Glomerular visceral epithelial cell (primary cell): ENCODE measurements at regions not wholly inside any gene's neighbourhood (a gene's known extent, or its start where the extent isn't known, plus 50 kb on each side); places are given as distances from the start of the nearest gene placed in this dataset.

Experiments used
- DNase-seq: peaks from one replicate; pipeline ENCODE4 v3.0.0-alpha.2; 2016; ENCODE audit errors: extremely low spot score

DNA sequence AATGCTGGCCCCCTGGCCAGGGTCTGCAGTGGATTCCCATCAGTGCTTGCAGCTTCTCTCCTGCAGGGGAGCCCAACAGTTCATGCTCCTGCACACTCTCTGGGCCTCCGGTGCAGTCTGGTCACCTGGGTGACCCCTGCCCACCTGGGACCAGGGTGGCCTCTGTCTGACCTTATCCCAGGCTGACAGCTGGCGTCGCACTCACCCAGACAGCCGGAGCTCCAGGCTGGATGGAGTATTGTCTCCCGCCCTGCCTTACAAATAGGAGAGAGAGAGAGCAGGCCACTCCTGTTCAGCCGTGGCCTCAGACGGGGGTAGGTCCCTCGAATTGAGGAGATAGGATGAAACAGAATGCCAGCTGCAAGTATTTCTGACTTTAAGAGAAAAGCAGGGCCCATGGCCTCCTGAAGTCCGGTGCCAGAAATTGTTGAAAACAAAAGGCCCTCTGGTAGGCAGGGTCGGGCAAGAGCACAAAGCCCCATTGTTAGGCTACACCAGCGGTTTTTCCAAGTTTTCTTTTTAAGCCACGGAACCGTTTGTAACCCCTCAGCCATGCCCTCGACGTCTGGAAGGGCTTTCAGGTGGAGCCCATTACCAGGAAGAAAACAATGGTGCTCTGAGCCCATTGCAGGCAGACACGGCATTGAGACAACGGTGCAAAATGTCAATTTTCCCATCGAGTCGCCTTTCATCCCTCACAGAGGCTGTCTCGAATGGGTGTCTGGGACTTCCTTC lies 258.4 kb downstream of the BCL11A start:
- DNase-seq = no peak

DNA sequence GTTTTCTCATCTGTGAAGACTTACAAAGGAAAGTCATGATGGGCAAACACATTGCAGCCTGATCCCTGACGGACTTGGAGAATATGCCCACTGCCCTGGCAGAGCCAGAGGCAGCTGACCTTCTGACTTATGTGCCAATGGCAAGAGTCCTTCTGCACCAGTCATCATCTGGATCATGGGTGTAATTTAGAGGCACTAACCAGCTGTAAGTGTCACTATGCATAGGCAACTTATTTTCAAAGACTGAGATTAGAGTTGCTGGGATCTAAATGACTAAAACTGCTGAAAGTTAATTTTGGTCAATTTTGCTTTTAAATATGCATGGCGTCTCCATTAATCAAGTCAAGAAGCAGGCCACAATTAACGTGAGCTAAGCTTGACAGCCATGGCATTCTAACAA lies 261.2 kb downstream of the BCL11A start:
- DNase-seq = no peak

DNA sequence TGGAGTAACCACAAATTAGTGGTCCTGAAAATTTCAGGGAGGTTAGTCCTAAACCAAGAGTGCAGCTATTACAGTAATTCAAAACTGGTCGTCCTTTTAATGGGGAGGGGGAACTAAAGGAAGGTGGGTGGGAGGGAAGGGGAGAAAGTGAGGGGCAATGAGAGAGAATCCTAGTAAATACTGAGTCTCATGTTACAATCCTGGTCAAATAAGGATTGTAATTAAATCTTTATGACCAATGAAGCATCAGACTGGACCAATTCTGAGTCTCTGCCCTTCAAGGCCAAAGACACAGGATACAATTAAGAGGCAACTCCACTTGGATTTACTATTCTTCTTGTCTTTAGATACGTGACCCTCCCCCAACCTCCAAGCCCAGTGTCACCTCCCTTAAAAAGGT lies 262.9 kb downstream of the BCL11A start:
- no peak for DNase-seq

DNA sequence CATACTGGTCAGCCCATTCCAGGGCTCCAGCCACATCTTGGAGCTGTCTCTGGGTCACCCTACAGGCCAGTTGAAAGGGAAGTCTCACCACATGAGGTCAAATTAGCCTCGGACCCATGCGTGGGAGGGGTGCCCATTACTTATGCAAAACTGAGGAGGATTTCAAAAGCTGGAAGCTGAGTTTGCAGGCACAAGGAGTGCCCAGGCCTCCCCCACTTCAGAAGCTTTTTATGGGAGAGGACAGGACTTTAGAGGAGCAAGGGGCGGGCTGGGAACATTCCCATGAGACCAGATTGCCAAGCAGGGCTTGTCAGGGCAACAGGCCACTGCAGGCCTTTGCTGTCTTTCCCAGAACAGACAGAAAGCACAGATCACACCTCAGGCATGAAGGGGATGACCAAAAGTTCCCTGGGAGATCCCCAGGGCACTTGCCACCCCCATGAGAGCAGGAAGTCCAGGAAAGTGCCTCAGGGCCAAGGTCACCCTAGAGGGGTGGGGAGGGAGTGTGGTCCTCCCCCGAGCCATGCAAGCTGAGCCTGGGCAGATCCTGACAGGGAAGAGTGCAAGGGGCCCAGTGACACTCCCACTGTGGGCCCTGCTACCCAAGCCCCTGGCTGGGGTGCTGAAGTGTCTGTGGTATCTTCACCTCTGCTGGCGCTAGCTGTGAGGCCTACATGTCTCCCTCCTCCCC lies 267.7 kb downstream of the BCL11A start:
- no peak for DNase-seq

DNA sequence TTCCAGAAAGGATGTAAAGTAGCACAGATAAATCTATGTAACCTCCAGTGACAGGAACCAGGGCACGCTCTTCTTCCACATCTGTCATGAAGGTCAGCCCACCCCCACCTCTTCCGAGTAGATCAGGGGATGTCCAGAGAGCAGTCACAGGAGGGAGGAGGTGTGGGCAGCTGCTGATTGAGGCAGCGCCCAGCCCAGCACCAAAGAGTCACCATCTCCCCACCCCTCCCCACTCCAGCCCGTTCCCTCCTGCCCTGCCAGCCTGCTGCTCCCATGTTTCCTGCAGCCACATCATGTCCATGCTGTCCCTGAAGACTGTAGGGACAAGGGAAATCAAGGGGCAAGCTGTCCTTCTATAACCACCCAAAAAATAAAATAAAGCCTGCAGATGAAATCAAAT lies 269.8 kb downstream of the BCL11A start:
- DNase-seq = no peak

DNA sequence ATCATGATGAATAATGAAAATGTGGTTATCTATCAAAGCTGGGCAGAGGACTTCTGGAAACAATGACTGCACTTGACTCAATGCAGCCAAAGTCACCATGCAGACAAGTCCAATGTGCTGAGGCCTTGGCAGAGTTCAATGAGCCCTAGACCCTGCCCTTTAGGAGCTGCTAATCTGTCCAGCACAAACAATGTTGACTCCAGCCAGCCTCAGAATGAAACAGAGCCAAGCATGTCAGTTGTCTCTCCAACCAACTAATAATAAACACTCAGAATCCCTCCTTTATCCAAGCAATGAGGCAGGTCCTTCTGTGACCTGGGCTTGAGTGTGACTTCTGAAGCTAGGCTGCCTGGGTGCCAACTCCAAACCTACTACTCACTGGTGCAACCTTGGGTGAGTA lies 270.6 kb downstream of the BCL11A start:
- no peak for DNase-seq

DNA sequence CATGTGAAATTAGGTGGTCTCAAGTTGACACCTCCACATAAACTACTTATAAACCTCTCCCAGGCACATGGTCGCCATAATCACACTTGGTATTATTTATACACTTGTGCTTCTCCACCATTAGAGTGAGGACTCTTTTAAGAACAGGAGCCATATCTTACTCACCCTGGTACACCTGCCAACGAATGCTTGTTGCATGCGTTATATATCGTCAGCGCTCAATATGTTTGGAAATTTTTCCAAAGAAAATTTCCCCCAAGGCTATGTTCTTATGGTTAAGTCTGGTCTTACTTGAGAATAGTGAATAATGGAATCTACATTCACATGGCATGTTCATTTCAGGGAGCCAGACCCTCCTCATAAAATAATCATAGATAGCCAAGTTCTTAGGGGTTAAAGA lies 271.7 kb downstream of the BCL11A start:
- no peak for DNase-seq

DNA sequence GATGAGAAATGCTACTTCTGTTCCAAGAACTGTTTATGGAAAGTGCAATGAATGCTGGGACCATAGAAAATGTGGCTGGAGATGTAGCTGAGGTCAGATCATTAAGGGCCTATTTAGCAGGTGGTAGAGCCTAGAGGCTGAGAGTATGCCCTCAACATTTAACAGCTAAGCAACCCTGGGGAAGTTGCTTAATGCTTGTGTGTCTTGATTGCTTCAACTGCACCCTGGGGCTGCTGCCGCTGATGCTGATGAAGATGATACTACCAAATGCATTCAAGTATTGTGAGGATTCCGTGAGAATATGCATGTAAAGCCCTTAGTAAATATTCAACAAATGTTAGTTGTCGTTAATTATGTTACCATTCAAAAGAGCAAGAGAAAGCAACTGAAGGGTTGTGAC lies 273.2 kb downstream of the BCL11A start:
- no peak for DNase-seq

DNA sequence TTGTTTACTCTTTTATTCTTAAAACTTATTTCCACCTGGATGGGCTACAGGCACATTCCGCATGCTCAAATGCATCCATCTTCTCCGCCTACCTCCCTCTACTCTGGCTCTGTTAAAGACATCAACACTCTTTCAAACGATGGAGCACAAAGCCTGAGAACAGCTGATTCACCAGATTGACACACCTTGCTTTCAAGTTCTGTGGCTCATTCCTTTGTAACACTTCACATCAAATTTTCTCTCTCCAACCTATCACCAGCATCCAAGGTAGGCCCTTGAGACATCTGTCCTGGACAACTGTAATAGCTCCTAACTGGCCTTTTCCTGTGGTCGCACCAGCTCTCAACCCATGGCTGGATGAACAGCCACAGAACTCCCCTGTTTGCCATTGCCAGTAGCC lies 274.5 kb downstream of the BCL11A start:
- no peak for DNase-seq

DNA sequence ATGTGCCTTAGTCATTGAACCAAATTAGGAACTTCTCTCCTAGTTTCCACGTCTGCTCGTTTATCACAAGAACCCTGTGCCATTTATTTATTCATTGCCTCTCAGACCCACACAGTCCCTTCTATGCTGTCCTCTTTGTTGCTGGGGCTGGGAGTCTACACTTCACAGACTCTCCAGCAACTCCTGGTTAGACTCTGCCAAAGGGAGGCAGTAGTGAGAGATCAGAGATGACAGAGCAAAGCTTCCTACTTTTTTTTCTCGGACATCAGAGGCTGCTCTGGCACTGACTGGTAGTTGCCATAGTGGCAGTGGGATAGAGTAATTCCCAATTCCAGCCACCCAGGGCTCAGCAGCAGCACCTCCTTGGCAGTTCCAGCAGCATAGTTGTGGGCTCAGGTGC lies 277.5 kb downstream of the BCL11A start:
- no peak for DNase-seq

DNA sequence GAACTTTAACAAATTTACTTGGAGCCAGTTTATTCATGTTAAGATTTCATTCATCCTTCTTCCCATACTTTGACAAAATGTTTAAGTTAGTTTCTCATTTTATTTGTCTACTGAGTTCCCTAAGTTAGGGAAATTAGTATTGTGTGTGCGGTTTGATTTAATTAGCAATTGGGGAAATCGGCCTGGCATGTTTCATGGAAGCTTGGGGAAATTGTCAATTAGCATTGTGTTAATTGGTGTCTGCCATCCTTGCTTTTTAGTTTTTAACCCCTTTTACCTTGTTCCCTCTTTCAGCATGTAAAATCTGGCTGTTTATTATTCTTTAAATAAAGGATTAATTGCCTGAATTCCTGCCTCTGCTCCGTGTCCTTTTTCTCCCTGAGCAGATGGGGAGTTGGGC lies 279.6 kb downstream of the BCL11A start:
- no peak for DNase-seq

DNA sequence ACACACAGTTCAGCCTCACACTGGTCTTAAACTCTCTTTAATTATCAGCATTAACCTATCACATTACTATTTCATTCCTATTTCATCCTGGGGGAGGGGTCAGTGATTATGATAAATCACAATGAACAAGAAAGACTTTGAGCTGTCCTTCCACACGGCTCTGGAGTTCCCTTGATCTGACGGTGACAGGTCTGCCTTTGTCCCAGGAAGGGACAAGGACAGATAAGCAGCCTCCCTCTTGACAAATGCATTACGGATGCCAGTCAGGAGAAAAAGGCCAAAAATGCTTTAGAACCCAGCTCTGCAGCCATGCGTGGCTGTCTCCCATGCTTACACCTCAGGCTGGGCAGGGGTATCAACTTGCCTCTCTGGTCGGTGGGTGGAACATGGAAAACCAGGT lies 281.7 kb downstream of the BCL11A start:
- DNase-seq = no peak

DNA sequence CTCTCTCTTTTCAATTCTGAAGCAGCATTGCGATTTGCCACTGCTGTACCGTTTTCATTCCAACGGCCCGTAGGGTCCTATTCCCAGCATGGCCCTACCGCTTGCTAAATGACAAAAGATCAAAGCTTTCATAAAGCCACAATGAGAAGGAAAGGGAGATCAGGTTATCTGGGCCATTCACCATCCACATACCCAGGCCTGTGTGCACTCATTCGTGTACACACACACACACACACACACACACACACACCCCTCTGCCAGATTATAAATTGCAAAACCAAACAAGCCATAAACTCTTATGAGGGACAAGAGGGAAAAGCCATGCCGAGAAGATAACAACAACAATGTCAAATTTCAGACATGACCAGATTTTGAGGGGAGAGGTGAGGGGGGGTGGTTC lies 282.3 kb downstream of the BCL11A start:
- DNase-seq = no peak

DNA sequence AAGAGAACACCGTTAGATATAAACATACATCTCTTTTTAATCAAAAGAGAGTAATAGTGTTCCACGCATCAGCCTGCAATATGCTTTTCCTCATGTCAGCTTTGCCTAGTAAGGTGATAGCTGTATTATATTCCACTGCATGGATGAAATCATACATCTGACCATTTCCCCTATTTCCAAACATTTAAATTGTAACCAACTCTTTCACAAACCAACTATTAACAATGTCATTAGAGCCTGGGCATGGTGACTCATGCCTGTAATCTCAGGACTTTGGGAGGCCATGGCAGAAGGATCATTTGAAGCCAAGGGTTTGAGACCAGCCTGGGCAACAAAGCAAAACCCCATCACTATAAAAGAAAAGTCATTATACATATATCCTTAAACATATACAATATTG lies 284.8 kb downstream of the BCL11A start:
- DNase-seq = no peak

DNA sequence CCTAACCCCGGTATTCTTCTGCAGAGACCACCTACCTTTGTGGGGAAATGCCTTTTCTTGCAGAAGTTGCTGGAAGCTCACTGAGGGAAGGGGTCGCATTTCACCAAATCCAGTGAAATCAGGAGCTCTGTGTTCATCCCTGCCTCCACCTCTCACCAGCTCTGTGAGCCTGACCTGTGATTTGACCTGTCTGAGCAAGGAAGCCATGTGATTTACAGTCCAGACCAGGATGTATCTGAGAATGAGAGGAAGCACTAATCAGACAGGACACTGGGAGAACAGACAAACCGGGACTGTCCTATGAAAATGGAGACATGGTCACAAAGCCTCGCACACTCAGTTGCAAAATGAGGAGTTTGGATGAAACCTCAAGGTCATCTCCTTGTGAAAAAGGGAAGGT lies 285.4 kb downstream of the BCL11A start:
- no peak for DNase-seq

DNA sequence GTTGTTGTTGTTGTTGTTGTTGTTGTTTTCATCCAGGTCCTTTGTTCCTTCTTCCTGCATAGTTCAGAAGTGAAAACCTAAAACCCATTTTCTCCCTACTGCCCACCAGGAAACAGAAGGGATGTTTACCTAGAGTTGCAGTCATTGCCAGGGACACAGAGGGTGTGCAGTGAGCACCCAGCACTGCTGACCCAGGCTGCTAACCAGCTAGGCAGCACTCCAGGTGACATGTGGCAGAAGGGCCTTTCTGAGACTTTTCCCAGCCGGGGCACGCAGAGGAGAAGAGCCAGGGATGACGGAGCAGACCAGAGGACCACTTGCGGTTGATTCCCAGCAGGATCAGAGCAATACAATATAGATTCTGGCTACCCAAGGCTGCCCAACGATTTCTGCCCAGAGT lies 286.3 kb downstream of the BCL11A start:
- no peak for DNase-seq

DNA sequence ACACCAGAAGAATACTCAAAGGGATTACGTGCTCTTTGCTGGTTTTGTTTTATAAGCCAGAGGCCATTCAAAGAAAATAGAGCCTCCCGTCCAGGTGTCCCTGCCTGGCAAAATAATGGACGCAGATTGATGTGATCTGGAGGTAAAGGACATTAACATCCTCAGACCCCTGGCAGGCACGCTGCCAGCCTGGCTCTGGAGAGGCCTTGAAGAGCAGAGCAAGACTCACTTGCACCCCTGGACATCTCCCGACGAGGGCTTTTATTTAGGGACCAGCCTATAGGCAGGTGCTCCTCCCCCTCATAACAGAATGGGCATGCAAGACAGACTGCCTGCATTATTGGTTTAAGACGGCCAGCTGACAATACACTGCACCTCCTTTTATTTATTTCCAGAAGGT lies 291.3 kb downstream of the BCL11A start:
- DNase-seq = no peak

DNA sequence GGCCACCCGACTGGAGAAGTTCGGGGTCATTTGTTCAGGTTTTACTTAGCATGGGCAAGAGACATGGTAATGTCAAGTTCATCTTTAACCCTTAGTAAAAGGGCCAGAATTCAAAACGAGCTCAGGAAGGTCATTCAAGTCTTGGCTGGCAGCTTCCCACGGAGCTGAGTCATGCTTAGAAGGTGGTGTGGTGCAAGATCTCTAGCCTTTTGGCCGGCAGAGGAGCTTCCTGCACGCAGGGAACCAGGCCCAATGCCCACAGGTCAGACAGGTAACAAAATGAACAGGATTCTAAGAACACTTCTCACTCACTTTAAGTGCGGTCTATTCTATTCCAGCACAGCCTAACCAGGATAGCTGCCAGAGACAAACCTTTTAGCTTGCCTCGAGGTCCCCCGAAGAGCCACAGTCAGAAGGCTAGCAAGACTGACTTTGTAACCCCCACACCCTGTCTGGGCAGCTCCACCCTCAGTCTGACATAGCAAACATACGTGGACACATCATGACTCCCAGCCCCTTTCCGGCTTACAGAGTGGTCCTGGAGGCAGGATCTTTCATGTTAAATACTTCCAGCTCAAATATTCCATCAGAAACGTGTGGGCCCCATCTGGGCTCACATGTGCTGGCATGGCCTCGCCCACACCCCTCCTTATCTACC lies 292.7 kb downstream of the BCL11A start:
- no peak for DNase-seq

DNA sequence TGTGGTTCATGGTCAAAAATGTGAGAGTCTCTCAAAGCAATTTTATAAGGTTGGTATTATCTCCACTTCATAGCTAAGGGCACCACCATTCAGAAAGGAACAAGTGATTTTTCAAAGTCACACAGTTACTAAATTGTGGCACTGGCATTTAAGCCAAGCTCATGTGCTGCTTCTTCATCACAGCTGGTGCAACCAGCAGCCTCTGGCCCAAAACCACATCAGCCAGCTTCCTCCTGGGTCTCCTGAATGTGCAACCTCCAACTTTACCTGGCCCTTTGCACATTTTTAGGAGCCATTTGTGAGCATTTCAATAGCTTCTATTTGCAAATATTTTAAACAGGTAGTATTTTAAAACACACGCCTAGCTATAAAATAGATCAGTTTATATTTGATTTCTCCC lies 293.7 kb downstream of the BCL11A start:
- no peak for DNase-seq

DNA sequence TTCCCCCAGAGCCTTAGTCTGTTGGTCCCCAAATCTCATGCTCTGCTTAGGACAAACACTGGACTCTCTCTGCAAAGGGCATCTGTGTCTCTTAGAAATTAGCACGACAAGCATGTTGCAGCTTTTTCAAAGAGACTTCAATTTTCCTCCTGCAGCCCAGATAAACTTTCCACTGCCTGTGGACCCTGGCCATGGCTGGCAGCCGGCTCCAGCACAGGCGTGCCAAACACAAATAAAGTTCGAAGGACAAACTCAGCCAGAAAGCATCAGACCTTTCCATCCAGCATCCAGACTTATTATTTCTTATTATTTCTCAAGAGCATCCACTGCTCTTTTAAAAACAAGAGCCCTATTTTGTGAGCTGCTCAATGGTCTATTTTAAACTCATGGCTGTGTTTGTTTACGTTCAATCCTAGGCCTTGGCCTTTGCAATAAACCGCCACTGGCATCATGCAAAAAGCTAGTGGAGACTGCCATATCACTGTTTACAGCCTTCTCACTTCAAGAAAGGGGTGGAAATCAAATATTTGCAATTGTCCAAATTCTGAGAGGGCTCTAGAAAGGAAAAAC lies 300.8 kb downstream of the BCL11A start:
- DNase-seq = no peak

DNA sequence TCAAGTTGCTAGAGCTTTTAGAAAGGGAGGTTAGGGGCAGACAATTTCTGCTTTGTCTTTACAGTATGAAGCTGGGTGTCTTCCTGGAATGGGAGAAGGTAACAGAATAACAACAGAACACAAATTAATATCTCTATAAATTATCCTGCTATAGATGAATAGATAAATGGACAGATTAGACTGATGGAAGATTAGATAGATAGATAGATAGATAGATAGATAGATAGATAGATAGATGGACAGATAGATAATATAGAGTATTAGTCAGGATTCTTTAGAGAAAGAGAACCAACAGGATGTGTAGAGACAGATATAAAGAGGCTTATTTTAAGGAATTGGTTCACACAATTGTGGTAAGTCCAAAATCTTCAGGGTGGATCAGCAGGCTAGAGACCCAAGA lies 302.2 kb downstream of the BCL11A start:
- DNase-seq = no peak

DNA sequence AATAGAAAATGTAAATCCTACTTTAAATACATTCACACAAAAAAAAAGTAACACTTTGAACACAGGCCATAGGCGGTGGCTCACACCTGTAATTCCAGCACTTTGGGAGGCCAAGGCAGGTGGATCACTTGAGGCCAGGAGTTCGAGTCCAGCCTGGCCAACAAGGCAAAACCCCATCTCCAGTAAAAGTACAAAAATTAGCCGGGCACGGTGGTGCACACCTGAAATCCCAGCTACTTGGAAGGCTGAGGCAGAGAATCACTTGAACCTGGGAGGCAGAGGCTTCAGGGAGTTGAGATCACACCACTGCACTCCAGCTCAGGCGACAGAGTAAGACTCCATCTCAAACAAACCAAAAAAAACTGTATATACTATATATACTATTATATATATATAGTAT lies 303.6 kb downstream of the BCL11A start:
- DNase-seq = no peak

DNA sequence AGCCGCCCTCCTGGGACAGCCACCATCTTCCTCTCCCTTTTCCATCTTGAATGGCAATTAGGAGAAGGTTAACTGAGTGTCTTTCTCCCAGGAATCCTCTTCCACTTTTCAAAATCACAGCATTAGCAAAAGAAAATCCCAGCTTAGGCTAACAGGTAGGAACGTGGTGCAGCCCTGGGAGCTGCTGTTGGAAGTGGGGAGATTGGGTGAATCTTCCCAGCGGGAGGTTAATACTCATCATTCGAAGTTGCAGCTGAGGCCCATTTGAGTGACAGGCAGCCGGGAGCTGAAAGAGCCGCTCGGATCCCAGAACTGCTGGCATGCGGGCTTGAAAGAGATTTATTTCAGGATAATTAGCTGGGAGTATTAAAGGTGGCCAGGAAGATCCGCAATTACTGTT lies 306.0 kb downstream of the BCL11A start:
- DNase-seq = no peak
